ENCODE measurements at regions not wholly inside any gene's neighbourhood (a gene's known extent, or its start where the extent isn't known, plus 50 kb on each side); places are given as distances from the start of the nearest gene placed in this dataset.

- TF ChIP-seq EZH2phosphoT487 (IDR thresholded peaks at IDR 0.05; ENCODE audit: low read depth, severe bottlenecking, unreplicated experiment) = no peak
- no peak for TF ChIP-seq CTCF (IDR thresholded peaks at IDR 0.05; ENCODE audit: poor library complexity)
- no peak for TF ChIP-seq EZH2 (IDR thresholded peaks at IDR 0.05; ENCODE audit: borderline replicate concordance)
Observed at GRCh38 chr11:82261367-82261766, 472.3 kb downstream of the FAM181B start.
